HCT116 (cell line): ENCODE measurements at regions not wholly inside any gene's neighbourhood (a gene's known extent, or its start where the extent isn't known, plus 50 kb on each side); places are given as distances from the start of the nearest gene placed in this dataset.

ENCODE experiments used
- ATAC-seq: fragments of 200-7000 bp; cut with Tn5 transposase; 2 replicates; pipeline ENCODE4 v1.9.1; 2020; ENCODE audit warnings: mild to moderate bottlenecking, moderate library complexity
- BruUV-seq: library from RNA; stranded (reverse); fragments of 400-500 nt; replicated peaks from 2 replicates; lab custom pipeline; 2021; lab: Mats Ljungman, UMichigan
- CTCF ChIA-PET: fragments of 300-600 bp; sonication (Branson Sonifier 250); formaldehyde crosslinking; loops from one replicate; lab custom pipeline; 2021; ENCODE audit warnings: antibody characterized with exemption; lab: Charles Lee
- POLR2A ChIA-PET: fragments of 300-600, 350-600 bp; sonication (Branson Sonifier 250); formaldehyde crosslinking; loops from one replicate; lab custom pipeline; 2021; ENCODE audit warnings: antibody characterized with exemption; lab: Charles Lee
- RAD21 ChIA-PET, 2 experiments: fragments of 300-600 bp; sonication (Branson Sonifier 250); formaldehyde crosslinking; loops; one replicate each; lab custom pipeline; 2023; ENCODE audit warnings: low total read pairs in 2 of 2; ENCODE audit not compliant: uncharacterized antibody in 2 of 2, unreplicated experiment in 2 of 2, low non-redundant PET in 1 of 2; lab: Charles Lee
- DNase-seq: peaks from one replicate; pipeline ENCODE4 v3.0.0-alpha.2; 2010; ENCODE audit warnings: low read depth, low spot score
- H2AFZ ChIP-seq: fragments of 200-600 bp; shearing (Covaris generic), sonication (generic); 2 replicates; pipeline ENCODE4 v1.6.1; 2017; ENCODE audit warnings: low read depth, mixed run types, mixed read lengths, antibody characterized with exemption, low read length; ENCODE audit not compliant: poor library complexity, severe bottlenecking
- H3K27ac ChIP-seq: 2 replicates; pipeline ENCODE4 v1.5.1; 2012; ENCODE audit warnings: low read depth, low read length
- H3K27me3 ChIP-seq: fragments of 200-600 bp; sonication (generic); 2 replicates; pipeline ENCODE4 v1.6.1; 2016; ENCODE audit warnings: mixed run types, low read length, mixed read lengths; ENCODE audit not compliant: insufficient read depth
- H3K36me3 ChIP-seq, 2 experiments: fragments of 200-500 bp in 1 of 2; fragments of 200-600 bp in 1 of 2; sonication (Bioruptor generic) in 1 of 2; sonication (generic) in 1 of 2; 2 replicates each; pipeline versions ENCODE4 v1.5.1 to v1.6.1; 2014 to 2016; ENCODE audit warnings: low read length in 2 of 2, inconsistent platforms in 1 of 2, mixed read lengths in 1 of 2, mixed run types in 1 of 2; ENCODE audit not compliant: insufficient read depth in 2 of 2, control insufficient read depth in 1 of 2
- H3K4me1 ChIP-seq, 2 experiments: fragments of 200-600 bp in 1 of 2; sonication (generic) in 1 of 2; 2 replicates each; pipeline versions ENCODE4 v1.5.1 to v1.6.1; 2012 to 2017; ENCODE audit warnings: low read length in 2 of 2, inconsistent platforms in 1 of 2, mild to moderate bottlenecking in 1 of 2, mixed read lengths in 1 of 2, mixed run types in 1 of 2, moderate library complexity in 1 of 2; ENCODE audit not compliant: insufficient read depth in 2 of 2, control insufficient read depth in 1 of 2
- H3K4me2 ChIP-seq: fragments of 200-600 bp; sonication (generic); 2 replicates; pipeline ENCODE4 v1.6.1; 2017; ENCODE audit warnings: mixed run types, low read length, mixed read lengths
- H3K4me3 ChIP-seq, 2 experiments: fragments of 200-600 bp in 1 of 2; sonication (generic) in 1 of 2; replicated peaks in 1 of 2; 2 replicates each; pipeline ENCODE4 v1.5.1; 2011 to 2016; ENCODE audit warnings: low read length in 2 of 2, control low read depth in 1 of 2, low read depth in 1 of 2, mild to moderate bottlenecking in 1 of 2, mixed read lengths in 1 of 2, mixed run types in 1 of 2
- H3K79me2 ChIP-seq: fragments of 200-600 bp; sonication (generic); 2 replicates; pipeline ENCODE4 v1.6.1; 2017; ENCODE audit warnings: mild to moderate bottlenecking, mixed run types, low read length, moderate library complexity, mixed read lengths; ENCODE audit not compliant: insufficient read depth
- H3K9ac ChIP-seq: fragments of 200-600 bp; sonication (generic); 2 replicates; pipeline ENCODE4 v1.6.1; 2016; ENCODE audit warnings: low read length, mixed read lengths
- H3K9me2 ChIP-seq: fragments of 200-600 bp; sonication (generic), shearing (Covaris generic); 2 replicates; pipeline ENCODE4 v1.6.1; 2017; ENCODE audit warnings: mixed run types, mild to moderate bottlenecking, moderate library complexity; ENCODE audit not compliant: insufficient read depth
- H3K9me3 ChIP-seq, 2 experiments: fragments of 200-500 bp in 1 of 2; fragments of 200-600 bp in 1 of 2; sonication (Bioruptor generic) in 1 of 2; sonication (generic) in 1 of 2; 2 replicates each; pipeline ENCODE4 v1.6.1; 2014 to 2017; ENCODE audit warnings: low read length in 2 of 2, mixed read lengths in 2 of 2, inconsistent platforms in 1 of 2, low read depth in 1 of 2, mild to moderate bottlenecking in 1 of 2, mixed run types in 1 of 2, moderate library complexity in 1 of 2; ENCODE audit not compliant: control insufficient read depth in 1 of 2, insufficient read depth in 1 of 2
- H4K20me1 ChIP-seq: fragments of 200-600 bp; sonication (generic), shearing (Covaris generic); 2 replicates; pipeline ENCODE4 v1.6.1; 2017; ENCODE audit warnings: mixed run types, mild to moderate bottlenecking, moderate library complexity; ENCODE audit not compliant: insufficient read depth
- ATF3 ChIP-seq: IDR thresholded peaks from 2 replicates; pipeline ENCODE4 v1.6.1; 2012
- EZH2phosphoT487 ChIP-seq: fragments of 200-600 bp; IDR thresholded peaks from 2 replicates; pipeline ENCODE4 v1.6.1; 2018; ENCODE audit warnings: antibody characterized with exemption, borderline replicate concordance
- FOSL1 ChIP-seq: IDR thresholded peaks from 2 replicates; pipeline ENCODE4 v1.6.1; 2012; ENCODE audit warnings: low read depth
- MAX ChIP-seq: IDR thresholded peaks from 2 replicates; pipeline ENCODE4 v1.6.1; 2012
- SIN3A ChIP-seq: IDR thresholded peaks from 2 replicates; pipeline ENCODE4 v1.6.1; 2012; ENCODE audit warnings: low read depth
- SRF ChIP-seq: IDR thresholded peaks from 2 replicates; pipeline ENCODE4 v1.6.1; 2012; ENCODE audit warnings: low read depth
- TCF7L2 ChIP-seq: IDR thresholded peaks from 2 replicates; pipeline ENCODE4 v1.7.0; 2011; ENCODE audit warnings: borderline replicate concordance, inconsistent platforms; ENCODE audit not compliant: insufficient read depth, insufficient read length; ENCODE audit errors: extremely low read depth
- ZNF274 ChIP-seq: fragments of 200-500 bp; sonication (Bioruptor generic); IDR thresholded peaks from 2 replicates; pipeline ENCODE4 v1.6.1; 2014; ENCODE audit warnings: mild to moderate bottlenecking, low read depth, low read length, inconsistent platforms
- intact Hi-C: fragments of 100-400 bp; cut with micrococcal nuclease; formaldehyde crosslinking; loops from 2 replicates; pipeline ENCODE4 v1.10.0; 2022

GRCh38 chr6:74060354-74060753, 364.4 kb downstream of the CD109 start:
- Histone ChIP-seq H3K9me3 (no peaks in the 10 kb centered on the region), H3K9ac (no peak overlapping the region), H3K9me2 (no peaks in the 10 kb centered on the region), H3K4me1 (no peaks in the 10 kb centered on the region), H3K27ac (no peak overlapping the region), H4K20me1 (no peaks in the 10 kb centered on the region), H3K36me3 (no peaks in the 10 kb centered on the region), H3K79me2 (no peaks in the 10 kb centered on the region), H3K4me2 (no peak overlapping the region), H3K4me3 (no peak overlapping the region), H3K27me3 (no peaks in the 10 kb centered on the region), H2AFZ (no peak overlapping the region)
- DNase-seq, result no peak
- ATAC-seq, result no peak
- ChIA-PET CTCF (no interaction called here), POLR2A (no interaction called here), RAD21 (no interaction called here)
- BruUV-seq, result no TSS peak
- TF ChIP-seq EZH2phosphoT487, result no peak
- TF ChIP-seq TCF7L2, result no peak
- TF ChIP-seq ATF3, result no peak
- TF ChIP-seq FOSL1, result no peak
- no peak for TF ChIP-seq ZNF274
- no peak for TF ChIP-seq SIN3A
- intact Hi-C loops, result no loop called here

GRCh38 chr6:74058606-74059005, 362.6 kb downstream of the CD109 start:
- CTCF ChIA-PET, result no interaction called here
- no TSS peak for BruUV-seq
- intact Hi-C loops, result no loop called here

More at GRCh38 chr6:74058606-74059005, 362.6 kb downstream of the CD109 start:
- Histone ChIP-seq H4K20me1 (no peaks in the 10 kb centered on the region), H3K4me1 (no peaks in the 10 kb centered on the region), H3K27ac (no peak overlapping the region), H3K79me2 (no peaks in the 10 kb centered on the region), H3K4me3 (no peak overlapping the region), H2AFZ (no peak overlapping the region), H3K9me3 (no peaks in the 10 kb centered on the region), H3K9me2 (no peaks in the 10 kb centered on the region), H3K36me3 (no peaks in the 10 kb centered on the region), H3K9ac (no peak overlapping the region), H3K4me2 (no peak overlapping the region), H3K27me3 (no peaks in the 10 kb centered on the region)
- ChIA-PET POLR2A (no interaction called here), RAD21 (no interaction called here)
- DNase-seq (no peak), ATAC-seq (no peak)
- TF ChIP-seq SRF, result no peak
- no peak for TF ChIP-seq MAX
